Vagina (tissue), 2 donors: ENCODE measurements at regions not wholly inside any gene's neighbourhood (a gene's known extent, or its start where the extent isn't known, plus 50 kb on each side); places are given as distances from the start of the nearest gene placed in this dataset. TPM values are rescaled to one million over a fixed set of nuclear protein-coding genes. Genes with fewer than 3 reads are reported as not detected.

ENCODE experiments used
- microRNA counts, 2 donors: library from miRNA; unstranded; fragments of <30 nt; microRNA quantifications; one replicate each; lab custom pipeline; 2016 to 2017
- microRNA-seq: library from miRNA; unstranded; fragments of <30 nt; microRNA quantifications from one replicate; pipeline ENCODE4, GENCODE V29; 2017; ENCODE audit warnings: borderline number of aligned reads, borderline replicate concordance
- small RNA-seq: library from RNA; depleted of rRNA; stranded (forward); fragments of <200 nt; gene quantifications from one replicate; pipeline ENCODE3, GENCODE V24; 2016

MicroRNAs in the stretch of these regions (microRNA counts, 767-probe panel; counts per million panel counts)
- 238 to 261 counts per million in 2 donors for microRNA hsa-miR-3144-5p (lab: Ali Mortazavi, UCI)

Small RNAs in the stretch of these regions (microRNA-seq; reads per million reads assigned to microRNA genes)
- not detected for gene MIR3144

Small RNAs in the stretch of these regions (small RNA-seq; reads per million reads assigned to genes)
- not detected for gene COX6A1P3
- not detected for gene MIR3144
- not detected for gene RNA5SP215
- gene RNU6-214P, result not detected
